ENCODE measurements at regions not wholly inside any gene's neighbourhood (a gene's known extent, or its start where the extent isn't known, plus 50 kb on each side); places are given as distances from the start of the nearest gene placed in this dataset.

GRCh38 chr15:31579282-31579681 is 252.6 kb downstream of the KLF13 start:
- no peak for FAIRE-seq
- no peak for TF ChIP-seq CTCF (IDR thresholded peaks at IDR 0.05; ENCODE audit: insufficient read depth, missing control alignments)
- no peak for DNase-seq (ENCODE audit: insufficient read length, low spot score)

GRCh38 chr15:31579976-31580375 is 253.3 kb downstream of the KLF13 start:
- no peak for FAIRE-seq
- TF ChIP-seq CTCF (IDR thresholded peaks at IDR 0.05; ENCODE audit: insufficient read depth, missing control alignments): no peak
- DNase-seq (ENCODE audit: insufficient read length, low spot score): no peak

- no peak for FAIRE-seq
- no peak for TF ChIP-seq CTCF (IDR thresholded peaks at IDR 0.05; ENCODE audit: insufficient read depth, missing control alignments)
- no peak for DNase-seq (ENCODE audit: insufficient read length, low spot score)
Observed at GRCh38 chr15:31584195-31584594, 257.6 kb downstream of the KLF13 start.

- no peak for TF ChIP-seq CTCF (IDR thresholded peaks at IDR 0.05; ENCODE audit: insufficient read depth, missing control alignments)
- no peak for FAIRE-seq
- DNase-seq (ENCODE audit: insufficient read length, low spot score): no peak
Observed at GRCh38 chr15:31585240-31585639, 258.6 kb downstream of the KLF13 start.

- DNase-seq (ENCODE audit: insufficient read length, low spot score) (no peak), FAIRE-seq (no peak)
- no peak for TF ChIP-seq CTCF (IDR thresholded peaks at IDR 0.05; ENCODE audit: insufficient read depth, missing control alignments)
Observed at GRCh38 chr15:31586841-31587240, 260.2 kb downstream of the KLF13 start.

GRCh38 chr15:31587583-31587982 is 260.9 kb downstream of the KLF13 start:
- FAIRE-seq (no peak), DNase-seq (ENCODE audit: insufficient read length, low spot score) (no peak)
- no peak for TF ChIP-seq CTCF (IDR thresholded peaks at IDR 0.05; ENCODE audit: insufficient read depth, missing control alignments)

- FAIRE-seq (no peak), DNase-seq (ENCODE audit: insufficient read length, low spot score) (no peak)
- no peak for TF ChIP-seq CTCF (IDR thresholded peaks at IDR 0.05; ENCODE audit: insufficient read depth, missing control alignments)
Observed at GRCh38 chr15:31590609-31591008, 264.0 kb downstream of the KLF13 start.
